ENCODE measurements at regions not wholly inside any gene's neighbourhood (a gene's known extent, or its start where the extent isn't known, plus 50 kb on each side); places are given as distances from the start of the nearest gene placed in this dataset.

DNA sequence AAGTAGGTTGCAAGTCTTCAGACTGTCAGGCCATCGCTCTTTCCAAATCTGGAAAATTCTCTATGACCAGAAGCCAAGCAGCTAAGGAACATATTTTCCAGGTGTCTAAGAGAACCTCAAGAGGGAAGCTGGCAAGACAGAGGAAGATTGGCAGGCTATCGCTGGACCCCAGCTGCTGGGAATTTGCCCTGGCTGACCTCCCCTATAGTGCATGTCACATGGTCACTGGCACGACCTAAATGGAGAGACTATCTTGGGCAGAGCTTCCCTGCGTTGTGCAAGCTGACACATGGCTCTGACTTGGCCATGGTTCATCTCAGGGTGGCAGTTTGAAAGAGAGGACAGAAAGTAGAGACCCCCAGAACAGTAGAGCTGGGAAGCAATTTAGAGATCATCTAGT is 104.9 kb upstream of the ZNF618 start:
- H3K9me3 ChIP-seq (replicated peaks; ENCODE audit: insufficient read depth, low read length): no peaks in the 10 kb centered on the region
- no peak overlapping the region for H3K9ac ChIP-seq (ENCODE audit: low read length)
- H4K20me1 ChIP-seq (ENCODE audit: insufficient read depth, low read length): no peaks in the 10 kb centered on the region
- H3K79me2 ChIP-seq (ENCODE audit: low read length): no peaks in the 10 kb centered on the region
- no peaks in the 10 kb centered on the region for H3K4me1 ChIP-seq (ENCODE audit: low read length)
- DNase-seq: no peak
- no peak overlapping the region for H3K4me3 ChIP-seq (ENCODE audit: low read length)
- H3F3A ChIP-seq (ENCODE audit: insufficient read depth, low read length): no peaks in the 10 kb centered on the region
- no peak overlapping the region for H2AFZ ChIP-seq (ENCODE audit: low read length)
- no peak overlapping the region for H3K4me2 ChIP-seq (ENCODE audit: low read depth, low read length)
- no peak overlapping the region for H3K27ac ChIP-seq (ENCODE audit: low read length)
- no peak for TF ChIP-seq EZH2 (optimal IDR thresholded peaks at IDR 0.05; ENCODE audit: low read depth, low read length)
- TF ChIP-seq, protein P1, sequence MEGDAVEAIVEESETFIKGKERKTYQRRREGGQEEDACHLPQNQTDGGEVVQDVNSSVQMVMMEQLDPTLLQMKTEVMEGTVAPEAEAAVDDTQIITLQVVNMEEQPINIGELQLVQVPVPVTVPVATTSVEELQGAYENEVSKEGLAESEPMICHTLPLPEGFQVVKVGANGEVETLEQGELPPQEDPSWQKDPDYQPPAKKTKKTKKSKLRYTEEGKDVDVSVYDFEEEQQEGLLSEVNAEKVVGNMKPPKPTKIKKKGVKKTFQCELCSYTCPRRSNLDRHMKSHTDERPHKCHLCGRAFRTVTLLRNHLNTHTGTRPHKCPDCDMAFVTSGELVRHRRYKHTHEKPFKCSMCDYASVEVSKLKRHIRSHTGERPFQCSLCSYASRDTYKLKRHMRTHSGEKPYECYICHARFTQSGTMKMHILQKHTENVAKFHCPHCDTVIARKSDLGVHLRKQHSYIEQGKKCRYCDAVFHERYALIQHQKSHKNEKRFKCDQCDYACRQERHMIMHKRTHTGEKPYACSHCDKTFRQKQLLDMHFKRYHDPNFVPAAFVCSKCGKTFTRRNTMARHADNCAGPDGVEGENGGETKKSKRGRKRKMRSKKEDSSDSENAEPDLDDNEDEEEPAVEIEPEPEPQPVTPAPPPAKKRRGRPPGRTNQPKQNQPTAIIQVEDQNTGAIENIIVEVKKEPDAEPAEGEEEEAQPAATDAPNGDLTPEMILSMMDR (IDR thresholded peaks at IDR 0.05; ENCODE audit: low read length): no peak
- no peak for TF ChIP-seq EZH2phosphoT487 (IDR thresholded peaks at IDR 0.05; ENCODE audit: low read length)
- no peaks in the 10 kb centered on the region for H3K27me3 ChIP-seq (replicated peaks; ENCODE audit: insufficient read depth, low read length)
- H3K9me2 ChIP-seq (replicated peaks; ENCODE audit: insufficient read depth, low read length): no peaks in the 10 kb centered on the region
- no peaks in the 10 kb centered on the region for H3K36me3 ChIP-seq (replicated peaks; ENCODE audit: insufficient read depth, low read length)

GRCh38 chr9:113772121-113772810 is 103.8 kb upstream of the ZNF618 start:
- Histone ChIP-seq H3K79me2 (ENCODE audit: low read length) (no peaks in the 10 kb centered on the region), H3K4me2 (ENCODE audit: low read depth, low read length) (no peak overlapping the region), H3K9me3 (replicated peaks; ENCODE audit: insufficient read depth, low read length) (no peaks in the 10 kb centered on the region), H3K27me3 (replicated peaks; ENCODE audit: insufficient read depth, low read length) (no peaks in the 10 kb centered on the region), H3K4me1 (ENCODE audit: low read length) (no peaks in the 10 kb centered on the region), H3K9me2 (replicated peaks; ENCODE audit: insufficient read depth, low read length) (no peaks in the 10 kb centered on the region), H3K9ac (ENCODE audit: low read length) (no peak overlapping the region), H3K4me3 (ENCODE audit: low read length) (no peak overlapping the region), H4K20me1 (ENCODE audit: insufficient read depth, low read length) (no peaks in the 10 kb centered on the region), H3K27ac (ENCODE audit: low read length) (no peak overlapping the region), H2AFZ (ENCODE audit: low read length) (no peak overlapping the region), H3F3A (ENCODE audit: insufficient read depth, low read length) (no peaks in the 10 kb centered on the region), H3K36me3 (replicated peaks; ENCODE audit: insufficient read depth, low read length) (no peaks in the 10 kb centered on the region)
- DNase-seq: no peak
- TF ChIP-seq EZH2phosphoT487 (IDR thresholded peaks at IDR 0.05; ENCODE audit: low read length) (no peak), EZH2 (optimal IDR thresholded peaks at IDR 0.05; ENCODE audit: low read depth, low read length) (no peak)
- TF ChIP-seq, protein P1 (IDR thresholded peaks at IDR 0.05; ENCODE audit: low read length): no peak

- no peaks in the 10 kb centered on the region for H3K9me3 ChIP-seq (replicated peaks; ENCODE audit: insufficient read depth, low read length)
- no peaks in the 10 kb centered on the region for H3F3A ChIP-seq (ENCODE audit: insufficient read depth, low read length)
- no peak overlapping the region for H3K27ac ChIP-seq (ENCODE audit: low read length)
- no peaks in the 10 kb centered on the region for H3K27me3 ChIP-seq (replicated peaks; ENCODE audit: insufficient read depth, low read length)
- TF ChIP-seq EZH2 (optimal IDR thresholded peaks at IDR 0.05; ENCODE audit: low read depth, low read length) (no peak), EZH2phosphoT487 (IDR thresholded peaks at IDR 0.05; ENCODE audit: low read length) (no peak)
- TF ChIP-seq, protein P1 (IDR thresholded peaks at IDR 0.05; ENCODE audit: low read length): no peak
- no peak overlapping the region for H3K9ac ChIP-seq (ENCODE audit: low read length)
- no peaks in the 10 kb centered on the region for H4K20me1 ChIP-seq (ENCODE audit: insufficient read depth, low read length)
- no peaks in the 10 kb centered on the region for H3K4me1 ChIP-seq (ENCODE audit: low read length)
- no peak overlapping the region for H3K4me2 ChIP-seq (ENCODE audit: low read depth, low read length)
- H2AFZ ChIP-seq (ENCODE audit: low read length): no peak overlapping the region
- H3K9me2 ChIP-seq (replicated peaks; ENCODE audit: insufficient read depth, low read length): no peaks in the 10 kb centered on the region
- H3K4me3 ChIP-seq (ENCODE audit: low read length): no peak overlapping the region
- no peaks in the 10 kb centered on the region for H3K79me2 ChIP-seq (ENCODE audit: low read length)
- H3K36me3 ChIP-seq (replicated peaks; ENCODE audit: insufficient read depth, low read length): no peaks in the 10 kb centered on the region
- no peak for DNase-seq
These were observed 101.1 kb upstream of the ZNF618 start for GRCh38 chr9:113774963-113775362.

Measured in MM.1S (cell line).